Fibroblast of lung (primary cell): ENCODE measurements at regions not wholly inside any gene's neighbourhood (a gene's known extent, or its start where the extent isn't known, plus 50 kb on each side); places are given as distances from the start of the nearest gene placed in this dataset.

ENCODE experiments used
- DNase-seq, 2 donors: peaks; one replicate each; pipeline versions ENCODE4 v3.0.0 to v3.0.0-alpha.2; 2010; ENCODE audit warnings: low read depth in 2 of 2
- H2AFZ ChIP-seq: 2 replicates; pipeline ENCODE4 v1.5.1; 2012; ENCODE audit warnings: low read length, control low read depth, inconsistent platforms
- H3K27ac ChIP-seq: 2 replicates; pipeline ENCODE4 v1.5.1; 2011; ENCODE audit warnings: low read length, control low read depth; ENCODE audit not compliant: insufficient read depth
- H3K27me3 ChIP-seq: 2 replicates; pipeline ENCODE4 v1.5.1; 2011; ENCODE audit warnings: mild to moderate bottlenecking, low read length; ENCODE audit not compliant: control insufficient read depth, insufficient read depth
- H3K36me3 ChIP-seq: 2 replicates; pipeline ENCODE4 v1.5.1; 2011; ENCODE audit warnings: low read length; ENCODE audit not compliant: control insufficient read depth, insufficient read depth
- H3K4me1 ChIP-seq: 2 replicates; pipeline ENCODE4 v1.5.1; 2011; ENCODE audit warnings: low read length; ENCODE audit not compliant: control insufficient read depth, insufficient read depth; ENCODE audit errors: extremely low read depth
- H3K4me2 ChIP-seq: 2 replicates; pipeline ENCODE4 v1.5.1; 2011; ENCODE audit warnings: low read length, control low read depth; ENCODE audit not compliant: insufficient read depth; ENCODE audit errors: extremely low read depth
- H3K4me3 ChIP-seq, 4 experiments: fragments of 200-600 bp in 1 of 4; sonication (generic) in 1 of 4; replicated peaks in 1 of 4; 2 replicates each; pipeline ENCODE4 v1.5.1; 2011 to 2016; ENCODE audit warnings: low read length in 4 of 4, low read depth in 3 of 4, mild to moderate bottlenecking in 3 of 4, control low read depth in 2 of 4, inconsistent platforms in 1 of 4, mixed read lengths in 1 of 4; ENCODE audit not compliant: insufficient read depth in 1 of 4; ENCODE audit errors: control extremely low read depth in 1 of 4
- H3K79me2 ChIP-seq: 2 replicates; pipeline ENCODE4 v1.5.1; 2012; ENCODE audit warnings: mild to moderate bottlenecking, low read length, inconsistent platforms; ENCODE audit not compliant: control insufficient read depth, insufficient read depth
- H3K9ac ChIP-seq: 2 replicates; pipeline ENCODE4 v1.5.1; 2011; ENCODE audit warnings: mild to moderate bottlenecking, low read length, control low read depth; ENCODE audit not compliant: insufficient read depth
- H3K9me3 ChIP-seq: 2 replicates; pipeline ENCODE4 v1.5.1; 2012; ENCODE audit warnings: low read depth, low read length; ENCODE audit not compliant: control insufficient read depth, insufficient read depth
- H4K20me1 ChIP-seq: 2 replicates; pipeline ENCODE4 v1.5.1; 2011; ENCODE audit warnings: low read length; ENCODE audit not compliant: control insufficient read depth, insufficient read depth; ENCODE audit errors: extremely low read depth
- EZH2 ChIP-seq: IDR thresholded peaks from 2 replicates; pipeline ENCODE4 v1.5.1; 2012; ENCODE audit warnings: low read length, control low read depth, mild to moderate bottlenecking; ENCODE audit errors: missing control alignments
- TF ChIP-seq, protein P1 (sequence below), 2 donors: IDR thresholded peaks in 1 of 2; conservative IDR thresholded peaks in 1 of 2; 1 replicate in 1 of 2; 2 replicates in 1 of 2; pipeline ENCODE4 v1.5.1; 2011 to 2012; ENCODE audit warnings: low read length in 2 of 2, control low read depth in 1 of 2, inconsistent platforms in 1 of 2, low read depth in 1 of 2, mild to moderate bottlenecking in 1 of 2

GRCh38 chr3:168973206-168973605, 690.3 kb downstream of the MECOM start:
- H3K27me3 ChIP-seq, result no peaks in the 10 kb centered on the region
- no peaks in the 10 kb centered on the region for H4K20me1 ChIP-seq
- peak in 1 of 2 donors; percentile 38 for DNase-seq
- H3K36me3 ChIP-seq, result no peaks in the 10 kb centered on the region
- H3K27ac ChIP-seq, result no peak overlapping the region
- H3K4me3 ChIP-seq, result no peak overlapping the region
- no peaks in the 10 kb centered on the region for H3K79me2 ChIP-seq
- H3K4me2 ChIP-seq, result no peak overlapping the region
- no peak overlapping the region for H3K9ac ChIP-seq
- no peaks in the 10 kb centered on the region for H3K4me1 ChIP-seq
- TF ChIP-seq, protein P1, sequence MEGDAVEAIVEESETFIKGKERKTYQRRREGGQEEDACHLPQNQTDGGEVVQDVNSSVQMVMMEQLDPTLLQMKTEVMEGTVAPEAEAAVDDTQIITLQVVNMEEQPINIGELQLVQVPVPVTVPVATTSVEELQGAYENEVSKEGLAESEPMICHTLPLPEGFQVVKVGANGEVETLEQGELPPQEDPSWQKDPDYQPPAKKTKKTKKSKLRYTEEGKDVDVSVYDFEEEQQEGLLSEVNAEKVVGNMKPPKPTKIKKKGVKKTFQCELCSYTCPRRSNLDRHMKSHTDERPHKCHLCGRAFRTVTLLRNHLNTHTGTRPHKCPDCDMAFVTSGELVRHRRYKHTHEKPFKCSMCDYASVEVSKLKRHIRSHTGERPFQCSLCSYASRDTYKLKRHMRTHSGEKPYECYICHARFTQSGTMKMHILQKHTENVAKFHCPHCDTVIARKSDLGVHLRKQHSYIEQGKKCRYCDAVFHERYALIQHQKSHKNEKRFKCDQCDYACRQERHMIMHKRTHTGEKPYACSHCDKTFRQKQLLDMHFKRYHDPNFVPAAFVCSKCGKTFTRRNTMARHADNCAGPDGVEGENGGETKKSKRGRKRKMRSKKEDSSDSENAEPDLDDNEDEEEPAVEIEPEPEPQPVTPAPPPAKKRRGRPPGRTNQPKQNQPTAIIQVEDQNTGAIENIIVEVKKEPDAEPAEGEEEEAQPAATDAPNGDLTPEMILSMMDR (conservative IDR thresholded peaks at IDR 0.05 in 1 of 2, IDR thresholded peaks at IDR 0.05 in 1 of 2; ENCODE audit: low read depth in 1 of 2, low read length in 2 of 2), result no peak
- TF ChIP-seq EZH2, result no peak
- H2AFZ ChIP-seq, result no peak overlapping the region
- no peaks in the 10 kb centered on the region for H3K9me3 ChIP-seq

GRCh38 chr3:168968609-168969008, 694.9 kb downstream of the MECOM start:
- no peaks in the 10 kb centered on the region for H3K79me2 ChIP-seq
- H3K4me2 ChIP-seq, result no peak overlapping the region
- H3K4me1 ChIP-seq, result no peaks in the 10 kb centered on the region
- H3K36me3 ChIP-seq, result no peaks in the 10 kb centered on the region
- peak in 1 of 2 donors; percentile 59 for DNase-seq
- no peak overlapping the region for H3K4me3 ChIP-seq
- H3K9me3 ChIP-seq, result no peaks in the 10 kb centered on the region
- no peak overlapping the region for H3K9ac ChIP-seq
- no peak overlapping the region for H3K27ac ChIP-seq
- no peak for TF ChIP-seq EZH2
- TF ChIP-seq, protein P1 (conservative IDR thresholded peaks at IDR 0.05 in 1 of 2, IDR thresholded peaks at IDR 0.05 in 1 of 2; ENCODE audit: low read depth in 1 of 2, low read length in 2 of 2), result no peak
- no peaks in the 10 kb centered on the region for H3K27me3 ChIP-seq
- H2AFZ ChIP-seq, result no peak overlapping the region
- no peaks in the 10 kb centered on the region for H4K20me1 ChIP-seq

DNA sequence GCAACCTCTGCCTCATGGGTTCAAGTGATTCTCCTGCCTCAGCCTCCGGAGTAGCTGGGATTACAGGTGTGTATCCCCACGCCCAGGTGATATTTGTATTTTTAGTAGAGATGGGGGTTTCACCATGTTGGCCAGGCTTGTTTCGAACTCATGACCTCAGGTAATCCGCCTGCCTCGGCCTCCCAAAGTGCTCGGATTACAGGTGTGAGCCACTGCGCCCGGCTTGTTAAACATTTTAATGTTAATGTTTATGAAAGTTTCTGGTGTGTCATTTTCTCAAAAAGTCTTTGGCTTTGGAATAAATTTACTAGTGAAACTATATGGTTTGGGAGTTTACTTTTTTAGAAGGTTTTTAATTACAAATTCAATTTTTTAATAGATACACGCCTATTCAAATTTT, 698.8 kb downstream of the MECOM start:
- Histone ChIP-seq H3K9me3 (no peaks in the 10 kb centered on the region), H3K9ac (no peak overlapping the region), H3K4me1 (no peaks in the 10 kb centered on the region), H3K4me3 (no peak overlapping the region), H3K4me2 (no peak overlapping the region), H2AFZ (no peak overlapping the region), H3K27me3 (no peaks in the 10 kb centered on the region), H3K27ac (no peak overlapping the region), H3K79me2 (no peaks in the 10 kb centered on the region), H4K20me1 (no peaks in the 10 kb centered on the region), H3K36me3 (no peaks in the 10 kb centered on the region)
- TF ChIP-seq EZH2, result no peak
- TF ChIP-seq, protein P1 (conservative IDR thresholded peaks at IDR 0.05 in 1 of 2, IDR thresholded peaks at IDR 0.05 in 1 of 2; ENCODE audit: low read depth in 1 of 2, low read length in 2 of 2), result no peak
- DNase-seq, result no peak
